Smooth muscle cell (in vitro differentiated cells): ENCODE measurements at regions not wholly inside any gene's neighbourhood (a gene's known extent, or its start where the extent isn't known, plus 50 kb on each side); places are given as distances from the start of the nearest gene placed in this dataset.

Experiments
- DNase-seq: peaks from one replicate; lab custom pipeline; 2025; ENCODE audit not compliant: unreplicated experiment; lab: John Stamatoyannopoulos, UW
- H2AFZ ChIP-seq: fragments of 200-600 bp; sonication (generic); 2 replicates; pipeline ENCODE4 v1.6.0; 2016; ENCODE audit warnings: antibody characterized with exemption, low read depth, mild to moderate bottlenecking
- H3F3A ChIP-seq: fragments of 200-600 bp; sonication (generic); 2 replicates; pipeline ENCODE4 v1.6.0; 2017; ENCODE audit warnings: antibody characterized with exemption, low read depth
- H3K27ac ChIP-seq: fragments of 200-600 bp; sonication (generic); 2 replicates; pipeline ENCODE4 v1.5.1; 2016; ENCODE audit warnings: low read depth, mild to moderate bottlenecking
- H3K27me3 ChIP-seq: fragments of 200-600 bp; sonication (generic); 2 replicates; pipeline ENCODE4 v1.6.1; 2016; ENCODE audit warnings: low read depth, mild to moderate bottlenecking
- H3K36me3 ChIP-seq: fragments of 200-600 bp; sonication (generic); 2 replicates; pipeline ENCODE4 v1.5.1; 2016; ENCODE audit warnings: low read depth
- H3K4me1 ChIP-seq: fragments of 200-600 bp; sonication (generic); 2 replicates; pipeline ENCODE4 v1.5.1; 2016; ENCODE audit warnings: low read depth
- H3K4me2 ChIP-seq: fragments of 200-600 bp; sonication (generic); 2 replicates; pipeline ENCODE4 v1.6.0; 2016; ENCODE audit warnings: mild to moderate bottlenecking
- H3K4me3 ChIP-seq: fragments of 200-600 bp; sonication (generic); 2 replicates; pipeline ENCODE4 v1.5.1; 2016; ENCODE audit warnings: mild to moderate bottlenecking
- H3K79me2 ChIP-seq: fragments of 200-600 bp; sonication (generic); 2 replicates; pipeline ENCODE4 v1.6.0; 2016; ENCODE audit warnings: low read depth, mild to moderate bottlenecking
- H3K9ac ChIP-seq: fragments of 200-600 bp; sonication (generic); 2 replicates; pipeline ENCODE4 v1.6.0; 2016; ENCODE audit warnings: low read depth
- H3K9me3 ChIP-seq: fragments of 200-600 bp; sonication (generic); replicated peaks from 2 replicates; pipeline ENCODE4 v1.5.1; 2016; ENCODE audit warnings: low read depth
- H4K20me1 ChIP-seq: fragments of 200-600 bp; sonication (generic); 2 replicates; pipeline ENCODE4 v1.6.0; 2016; ENCODE audit warnings: low read depth
- CTCF ChIP-seq: fragments of 200-600 bp; sonication (generic); IDR thresholded peaks from 2 replicates; pipeline ENCODE4 v1.5.1; 2017; ENCODE audit warnings: borderline replicate concordance, mild to moderate bottlenecking, antibody characterized with exemption; ENCODE audit not compliant: insufficient read depth, poor library complexity, severe bottlenecking
- WGBS: methylation state at CpG from one replicate; pipeline ENCODE4 v1.1.7; 2016; ENCODE audit warnings: low lambda C conversion rate; 5-methylcytosine and 5-hydroxymethylcytosine counted together

DNA sequence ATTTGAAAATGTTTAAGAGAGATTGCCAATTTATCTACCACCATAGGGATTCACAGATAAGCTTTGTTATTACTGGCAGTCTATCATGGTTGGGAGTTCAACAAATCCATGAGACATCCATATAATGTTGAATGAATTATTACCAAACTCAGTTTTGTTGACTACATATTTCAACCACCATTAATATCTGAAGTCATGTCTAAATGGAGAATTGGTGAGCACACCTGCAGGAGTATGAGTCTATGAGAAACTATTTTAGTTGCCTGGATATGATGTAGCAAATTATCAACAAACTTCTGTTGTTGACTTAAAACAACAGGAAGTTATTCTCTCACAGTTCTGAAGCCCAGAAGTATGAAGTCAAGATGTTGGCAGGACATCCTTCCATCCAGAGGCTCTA is 126.8 kb upstream of the FBXL7 start:
- no peaks in the 10 kb centered on the region for H3F3A ChIP-seq
- H3K4me1 ChIP-seq, result no peaks in the 10 kb centered on the region
- H4K20me1 ChIP-seq, result no peaks in the 10 kb centered on the region
- no peak overlapping the region for H2AFZ ChIP-seq
- H3K4me3 ChIP-seq, result no peak overlapping the region
- no peaks in the 10 kb centered on the region for H3K79me2 ChIP-seq
- TF ChIP-seq CTCF, result no peak
- H3K9me3 ChIP-seq, result no peaks in the 10 kb centered on the region
- no peak overlapping the region for H3K27ac ChIP-seq
- no peak overlapping the region for H3K9ac ChIP-seq
- no peaks in the 10 kb centered on the region for H3K36me3 ChIP-seq
- DNase-seq, result no peak
- no peak overlapping the region for H3K4me2 ChIP-seq
- no peaks in the 10 kb centered on the region for H3K27me3 ChIP-seq

- no peak for DNase-seq
- H3K79me2 ChIP-seq, result no peaks in the 10 kb centered on the region
- no peaks in the 10 kb centered on the region for H3K4me1 ChIP-seq
- no peak overlapping the region for H3K4me2 ChIP-seq
- no peaks in the 10 kb centered on the region for H3K9me3 ChIP-seq
- H4K20me1 ChIP-seq, result no peaks in the 10 kb centered on the region
- TF ChIP-seq CTCF, result no peak
- H3K36me3 ChIP-seq, result no peaks in the 10 kb centered on the region
- WGBS, result 89% methylated on average over 3 of the region's 3 CpGs
- H2AFZ ChIP-seq, result no peak overlapping the region
- H3F3A ChIP-seq, result no peaks in the 10 kb centered on the region
- H3K27ac ChIP-seq, result no peak overlapping the region
- H3K4me3 ChIP-seq, result no peak overlapping the region
- no peaks in the 10 kb centered on the region for H3K27me3 ChIP-seq
- no peak overlapping the region for H3K9ac ChIP-seq
Measured at GRCh38 chr5:15371184-15371583, 128.8 kb upstream of the FBXL7 start.

GRCh38 chr5:15368835-15369234 is 131.1 kb upstream of the FBXL7 start:
- no peak overlapping the region for H2AFZ ChIP-seq
- DNase-seq, result no peak
- H3K36me3 ChIP-seq, result no peaks in the 10 kb centered on the region
- H3F3A ChIP-seq, result no peaks in the 10 kb centered on the region
- no peaks in the 10 kb centered on the region for H3K79me2 ChIP-seq
- H3K4me1 ChIP-seq, result no peaks in the 10 kb centered on the region
- H3K9me3 ChIP-seq, result no peaks in the 10 kb centered on the region
- no peaks in the 10 kb centered on the region for H3K27me3 ChIP-seq
- H3K9ac ChIP-seq, result no peak overlapping the region
- WGBS, result 93% methylated on average over 2 of the region's 2 CpGs
- no peak overlapping the region for H3K27ac ChIP-seq
- no peaks in the 10 kb centered on the region for H4K20me1 ChIP-seq
- no peak overlapping the region for H3K4me2 ChIP-seq
- TF ChIP-seq CTCF, result no peak
- no peak overlapping the region for H3K4me3 ChIP-seq

GRCh38 chr5:15367489-15367888 is 132.5 kb upstream of the FBXL7 start:
- H3K9ac ChIP-seq, result no peak overlapping the region
- no peak overlapping the region for H3K27ac ChIP-seq
- H3F3A ChIP-seq, result no peaks in the 10 kb centered on the region
- H3K27me3 ChIP-seq, result no peaks in the 10 kb centered on the region
- H3K4me3 ChIP-seq, result no peak overlapping the region
- no peaks in the 10 kb centered on the region for H4K20me1 ChIP-seq
- DNase-seq, result no peak
- H3K36me3 ChIP-seq, result no peaks in the 10 kb centered on the region
- H3K4me2 ChIP-seq, result no peak overlapping the region
- WGBS, result 97% methylated on average over 3 of the region's 3 CpGs
- no peak overlapping the region for H2AFZ ChIP-seq
- no peaks in the 10 kb centered on the region for H3K9me3 ChIP-seq
- TF ChIP-seq CTCF, result no peak
- H3K79me2 ChIP-seq, result no peaks in the 10 kb centered on the region
- H3K4me1 ChIP-seq, result no peaks in the 10 kb centered on the region
